IPS-15b (cell line): ENCODE measurements at regions not wholly inside any gene's neighbourhood (a gene's known extent, or its start where the extent isn't known, plus 50 kb on each side); places are given as distances from the start of the nearest gene placed in this dataset.

Experiments
- H3K27me3 ChIP-seq: one replicate; pipeline ENCODE4 v1.6.1; 2013; ENCODE audit warnings: low read length; ENCODE audit not compliant: control insufficient read depth, insufficient read depth
- H3K36me3 ChIP-seq: one replicate; pipeline ENCODE4 v1.6.1; 2013; ENCODE audit warnings: low read length; ENCODE audit not compliant: control insufficient read depth, insufficient read depth
- H3K4me1 ChIP-seq: one replicate; pipeline ENCODE4 v1.6.1; 2013; ENCODE audit warnings: mild to moderate bottlenecking, low read length; ENCODE audit not compliant: control insufficient read depth, insufficient read depth
- H3K4me3 ChIP-seq: one replicate; pipeline ENCODE4 v1.5.1; 2013; ENCODE audit warnings: low read depth, low read length
- H3K9ac ChIP-seq: one replicate; pipeline ENCODE4 v1.6.1; 2013; ENCODE audit warnings: low read depth, mild to moderate bottlenecking, low read length
- H3K9me3 ChIP-seq: one replicate; pipeline ENCODE4 v1.6.1; 2013; ENCODE audit warnings: mild to moderate bottlenecking, low read length; ENCODE audit not compliant: control insufficient read depth, insufficient read depth

GRCh38 chr9:82332774-82333152, 344.2 kb downstream of the SPATA31D1 start:
- Histone ChIP-seq H3K27me3 (no peaks in the 10 kb centered on the region), H3K36me3 (no peaks in the 10 kb centered on the region)

GRCh38 chr9:82333671-82334070, 345.1 kb downstream of the SPATA31D1 start:
- Histone ChIP-seq H3K4me3 (no peak overlapping the region), H3K27me3 (no peaks in the 10 kb centered on the region), H3K4me1 (no peaks in the 10 kb centered on the region), H3K36me3 (no peaks in the 10 kb centered on the region), H3K9ac (no peak overlapping the region), H3K9me3 (no peaks in the 10 kb centered on the region)

More at GRCh38 chr9:82332774-82333152, 344.2 kb downstream of the SPATA31D1 start:
- Histone ChIP-seq H3K9me3 (no peaks in the 10 kb centered on the region), H3K4me1 (no peaks in the 10 kb centered on the region), H3K4me3 (no peak overlapping the region), H3K9ac (no peak overlapping the region)

GRCh38 chr9:82334286-82334685, 345.7 kb downstream of the SPATA31D1 start:
- Histone ChIP-seq H3K36me3 (no peaks in the 10 kb centered on the region), H3K4me1 (no peaks in the 10 kb centered on the region), H3K4me3 (no peak overlapping the region), H3K27me3 (no peaks in the 10 kb centered on the region), H3K9ac (no peak overlapping the region), H3K9me3 (no peaks in the 10 kb centered on the region)

DNA sequence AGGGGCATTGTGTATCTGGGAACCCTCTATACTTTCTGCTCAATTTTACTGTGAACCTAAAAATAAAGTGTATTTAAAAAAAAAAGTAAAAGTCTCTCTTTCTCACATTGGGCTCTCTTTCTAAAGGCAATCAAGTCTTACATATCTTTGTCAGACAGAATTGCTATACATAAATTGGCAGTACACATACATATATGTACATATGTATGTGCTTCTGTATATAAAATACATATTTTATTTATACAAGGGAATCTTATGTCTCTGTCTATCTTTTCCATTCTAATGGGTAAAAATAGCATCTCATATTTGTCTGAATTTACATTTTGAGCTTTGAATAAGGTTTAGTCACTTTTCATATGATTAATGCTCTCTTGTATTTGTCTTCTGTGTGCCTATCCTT, 348.8 kb downstream of the SPATA31D1 start:
- H3K27me3 ChIP-seq: no peaks in the 10 kb centered on the region
- no peak overlapping the region for H3K9ac ChIP-seq

DNA sequence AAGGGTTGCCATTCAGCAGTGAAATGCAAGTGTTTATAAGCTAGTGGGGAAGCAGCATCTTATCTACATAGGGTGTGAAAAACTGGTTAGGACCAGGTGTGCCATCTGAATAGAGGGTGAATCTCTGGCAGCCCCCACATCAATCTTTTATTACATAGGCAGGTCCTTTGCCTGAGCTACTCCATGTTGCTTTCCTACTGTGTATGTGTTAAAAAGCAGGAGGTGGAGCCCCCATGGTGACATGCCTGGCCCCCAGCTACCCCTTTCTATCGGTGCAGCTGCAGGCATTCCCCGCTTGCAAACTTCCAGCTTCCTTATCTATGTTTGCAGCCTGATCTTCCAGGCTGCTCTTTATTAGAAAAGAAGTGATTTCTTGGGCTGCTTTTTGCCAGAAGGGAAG, 353.5 kb downstream of the SPATA31D1 start:
- Histone ChIP-seq H3K9ac (no peak overlapping the region), H3K4me3 (no peak overlapping the region), H3K4me1 (no peaks in the 10 kb centered on the region), H3K27me3 (no peaks in the 10 kb centered on the region), H3K9me3 (peaks cover 5% of the 10 kb centered on the region), H3K36me3 (no peaks in the 10 kb centered on the region)

More for the DNA sequence above, 348.8 kb downstream of the SPATA31D1 start:
- H3K9me3 ChIP-seq: no peaks in the 10 kb centered on the region
- H3K4me3 ChIP-seq: no peak overlapping the region
- no peaks in the 10 kb centered on the region for H3K36me3 ChIP-seq
- H3K4me1 ChIP-seq: no peaks in the 10 kb centered on the region

DNA sequence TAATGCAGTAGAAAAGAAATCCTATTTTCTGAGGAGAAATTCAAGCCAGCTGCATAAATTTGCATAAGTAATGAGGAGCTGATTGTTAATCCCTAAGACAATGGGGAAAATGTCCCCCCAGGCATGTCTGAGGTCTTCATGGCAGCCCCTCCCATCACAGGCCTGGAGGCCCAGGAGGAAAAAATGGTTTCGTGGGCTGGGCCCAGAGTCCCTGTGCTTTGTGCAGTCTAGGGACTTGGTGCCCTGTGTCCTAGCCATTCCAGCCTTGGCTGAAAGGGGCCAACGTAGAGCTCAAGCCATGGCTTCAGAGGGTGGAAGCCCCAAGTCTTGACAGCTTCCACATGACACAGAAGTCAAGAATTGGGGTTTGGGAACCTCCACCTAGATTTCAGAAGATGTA, 357.5 kb downstream of the SPATA31D1 start:
- Histone ChIP-seq H3K4me3 (no peak overlapping the region), H3K27me3 (no peaks in the 10 kb centered on the region), H3K9ac (no peak overlapping the region), H3K36me3 (no peaks in the 10 kb centered on the region), H3K9me3 (peaks cover 7% of the 10 kb centered on the region), H3K4me1 (no peaks in the 10 kb centered on the region)

DNA sequence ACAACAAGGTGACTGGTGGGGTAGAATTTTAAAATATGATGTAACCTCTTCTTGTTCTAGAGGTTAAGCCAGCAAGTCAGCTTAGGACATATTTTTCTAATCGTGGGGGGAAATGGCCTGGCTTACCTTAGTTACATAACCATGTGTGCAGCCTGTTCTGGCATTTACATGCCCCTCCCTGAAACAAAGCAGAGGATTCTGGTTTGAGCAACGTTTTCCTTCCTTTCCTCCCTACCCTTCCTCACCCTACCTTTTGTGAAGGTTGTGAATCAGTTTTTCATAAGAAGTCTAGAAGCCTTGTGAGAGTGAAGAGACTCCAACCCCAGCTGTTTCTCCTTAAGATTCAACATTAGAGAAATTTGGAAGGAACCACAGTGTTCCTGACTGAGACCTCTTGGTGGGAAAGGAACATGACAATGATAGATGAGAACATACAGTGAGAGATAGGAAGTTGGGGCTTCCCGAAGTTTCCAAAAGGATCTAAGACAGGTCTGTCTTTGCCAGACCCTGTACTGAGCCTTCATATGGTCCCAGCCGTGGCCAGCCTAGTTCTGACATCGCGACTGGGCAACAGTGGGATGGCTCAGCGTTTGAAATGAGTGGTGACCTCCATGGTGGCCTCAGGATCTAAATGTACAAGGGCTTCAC, 365.2 kb downstream of the SPATA31D1 start:
- Histone ChIP-seq H3K9ac (no peak overlapping the region), H3K4me1 (no peaks in the 10 kb centered on the region), H3K27me3 (no peaks in the 10 kb centered on the region), H3K9me3 (no peaks in the 10 kb centered on the region), H3K36me3 (no peaks in the 10 kb centered on the region), H3K4me3 (no peak overlapping the region)

DNA sequence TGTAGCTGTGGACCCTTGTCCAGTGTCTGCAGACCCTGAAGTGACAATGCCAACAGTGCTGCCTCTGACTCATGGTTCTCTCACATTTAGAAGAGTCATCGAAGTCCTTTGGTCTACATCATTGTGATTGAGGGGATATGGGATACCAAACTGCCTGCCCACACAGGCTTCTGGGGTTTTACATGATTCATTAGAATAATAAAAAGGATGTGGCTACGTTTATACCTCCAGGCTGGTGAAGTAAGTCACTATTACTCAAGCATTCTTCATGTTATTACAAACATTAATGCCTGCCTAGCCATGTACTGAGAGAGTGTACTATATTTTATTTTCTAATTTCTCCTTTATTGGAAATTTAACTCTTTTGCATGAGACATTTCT, 365.7 kb downstream of the SPATA31D1 start:
- no peak overlapping the region for H3K4me3 ChIP-seq
- no peaks in the 10 kb centered on the region for H3K9me3 ChIP-seq
- no peaks in the 10 kb centered on the region for H3K36me3 ChIP-seq
- no peak overlapping the region for H3K9ac ChIP-seq
- no peaks in the 10 kb centered on the region for H3K4me1 ChIP-seq
- H3K27me3 ChIP-seq: no peaks in the 10 kb centered on the region

DNA sequence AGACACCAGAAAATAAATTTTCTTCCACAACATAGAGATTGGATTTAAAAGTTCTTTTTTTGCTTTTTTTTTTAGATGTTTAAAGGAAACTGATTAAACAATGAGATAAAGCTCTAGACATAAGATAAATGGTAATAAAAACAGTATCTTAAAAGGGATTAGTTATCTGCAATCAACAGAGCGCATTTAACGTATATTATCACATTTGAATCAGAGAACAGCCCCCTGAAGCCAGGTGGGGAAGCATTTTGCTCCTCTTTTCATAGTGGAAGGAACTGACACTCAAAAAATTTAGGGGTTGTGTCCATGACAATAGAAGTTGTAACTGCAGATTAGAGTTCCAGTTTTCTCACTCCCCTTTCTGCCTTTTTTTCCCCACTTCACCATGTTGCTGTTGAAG, 367.6 kb downstream of the SPATA31D1 start:
- no peaks in the 10 kb centered on the region for H3K36me3 ChIP-seq
- H3K4me3 ChIP-seq: no peak overlapping the region
- H3K9me3 ChIP-seq: no peaks in the 10 kb centered on the region
- H3K9ac ChIP-seq: no peak overlapping the region
- H3K27me3 ChIP-seq: no peaks in the 10 kb centered on the region
- H3K4me1 ChIP-seq: no peaks in the 10 kb centered on the region

DNA sequence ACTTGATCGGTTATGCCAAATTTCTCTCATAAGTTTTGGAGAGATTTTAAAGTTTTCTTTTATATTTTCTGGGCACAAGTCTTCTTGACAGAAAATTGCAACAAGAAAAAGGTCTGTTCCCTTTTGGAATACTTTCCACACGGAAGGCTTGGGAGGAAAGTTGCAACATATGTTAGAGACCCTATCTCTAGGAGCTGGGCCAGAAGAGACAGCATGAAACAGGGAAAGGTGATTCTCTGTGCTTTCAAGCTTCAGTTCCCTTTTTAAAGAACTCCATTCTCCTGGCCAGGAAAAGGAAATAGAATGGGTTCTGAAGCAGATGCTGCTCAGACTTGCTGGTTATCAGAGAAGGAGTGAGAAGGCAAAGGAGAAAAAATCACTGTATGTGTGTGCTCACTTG, 368.3 kb downstream of the SPATA31D1 start:
- Histone ChIP-seq H3K4me1 (no peaks in the 10 kb centered on the region), H3K9ac (no peak overlapping the region), H3K9me3 (no peaks in the 10 kb centered on the region), H3K36me3 (no peaks in the 10 kb centered on the region), H3K4me3 (no peak overlapping the region), H3K27me3 (no peaks in the 10 kb centered on the region)

GRCh38 chr9:82363198-82363597, 374.6 kb downstream of the SPATA31D1 start:
- Histone ChIP-seq H3K9me3 (no peaks in the 10 kb centered on the region), H3K9ac (no peak overlapping the region), H3K4me3 (no peak overlapping the region), H3K36me3 (no peaks in the 10 kb centered on the region), H3K27me3 (no peaks in the 10 kb centered on the region), H3K4me1 (no peaks in the 10 kb centered on the region)

- no peak overlapping the region for H3K9ac ChIP-seq
- no peak overlapping the region for H3K4me3 ChIP-seq
- no peaks in the 10 kb centered on the region for H3K4me1 ChIP-seq
- no peaks in the 10 kb centered on the region for H3K36me3 ChIP-seq
- no peaks in the 10 kb centered on the region for H3K27me3 ChIP-seq
- H3K9me3 ChIP-seq: no peaks in the 10 kb centered on the region
These were observed 375.1 kb downstream of the SPATA31D1 start for GRCh38 chr9:82363682-82364081.
